IMR-90 (cell line): ENCODE measurements at regions not wholly inside any gene's neighbourhood (a gene's known extent, or its start where the extent isn't known, plus 50 kb on each side); places are given as distances from the start of the nearest gene placed in this dataset.

ENCODE experiments used
- ATAC-seq: fragments of 200-7000 bp; cut with Tn5 transposase; 2 replicates; pipeline ENCODE4 v1.9.1; 2020; ENCODE audit warnings: low read depth, mild to moderate bottlenecking, moderate library complexity
- BruUV-seq: library from RNA; stranded (reverse); fragments of 400-500 nt; replicated peaks from 2 replicates; lab custom pipeline; 2021; lab: Mats Ljungman, UMichigan
- CTCF ChIA-PET: fragments of 300-600 bp; formaldehyde crosslinking; extraction: SDS; loops from one replicate; lab custom pipeline; 2021; ENCODE audit warnings: antibody characterized with exemption; lab: Yijun Ruan, JAX
- POLR2A ChIA-PET: fragments of 300-600 bp; sonication (Branson Sonifier 250); formaldehyde crosslinking; loops from one replicate; lab custom pipeline; 2022; ENCODE audit warnings: antibody characterized with exemption; ENCODE audit not compliant: unreplicated experiment; lab: Charles Lee
- DNase-seq: peaks from one replicate; pipeline ENCODE4 v3.0.0; 2013
- H2AFZ ChIP-seq: replicated peaks from 2 replicates; pipeline ENCODE3; 2013; ENCODE audit warnings: low read length, mild to moderate bottlenecking; ENCODE audit not compliant: poor library complexity
- H2AK5ac ChIP-seq: 2 replicates; pipeline ENCODE4 v1.6.1; 2013; ENCODE audit warnings: low read depth, low read length, inconsistent platforms
- H2AK9ac ChIP-seq: replicated peaks from 2 replicates; pipeline ENCODE3; 2013; ENCODE audit warnings: mild to moderate bottlenecking, low read depth, low read length, moderate library complexity; ENCODE audit not compliant: poor library complexity
- H2BK120ac ChIP-seq: 2 replicates; pipeline ENCODE4 v1.6.1; 2013; ENCODE audit warnings: low read depth, low read length, inconsistent platforms
- H2BK15ac ChIP-seq: 3 replicates; pipeline ENCODE4 v1.6.1; 2013; ENCODE audit warnings: low read depth, low read length, inconsistent platforms
- H2BK20ac ChIP-seq: 2 replicates; pipeline ENCODE4 v1.6.1; 2013; ENCODE audit warnings: low read depth, mild to moderate bottlenecking, inconsistent platforms, low read length, moderate library complexity
- H2BK5ac ChIP-seq: 2 replicates; pipeline ENCODE4 v1.6.1; 2013; ENCODE audit warnings: mild to moderate bottlenecking, low read depth, low read length, inconsistent platforms; ENCODE audit not compliant: poor library complexity, severe bottlenecking
- H3K14ac ChIP-seq: replicated peaks from 2 replicates; pipeline ENCODE4 v1.6.1; 2013; ENCODE audit warnings: low read depth, low read length, inconsistent platforms
- H3K18ac ChIP-seq: 2 replicates; pipeline ENCODE4 v1.6.1; 2013; ENCODE audit warnings: low read depth, low read length, control low read depth
- H3K23ac ChIP-seq: 2 replicates; pipeline ENCODE4 v1.6.1; 2013; ENCODE audit warnings: low read depth, low read length, inconsistent platforms
- H3K27ac ChIP-seq: 2 replicates; pipeline ENCODE4 v1.5.1; 2013; ENCODE audit warnings: mild to moderate bottlenecking, control low read depth, low read length; ENCODE audit not compliant: insufficient read depth
- H3K27me3 ChIP-seq: 2 replicates; pipeline ENCODE4 v1.6.1; 2013; ENCODE audit warnings: low read length; ENCODE audit not compliant: control insufficient read depth, insufficient read depth
- H3K36me3 ChIP-seq: 2 replicates; pipeline ENCODE4 v1.6.1; 2013; ENCODE audit warnings: low read length, mixed read lengths; ENCODE audit not compliant: control insufficient read depth, insufficient read depth
- H3K4ac ChIP-seq: 2 replicates; pipeline ENCODE4 v1.6.1; 2013; ENCODE audit warnings: low read depth, low read length, inconsistent platforms
- H3K4me1 ChIP-seq: 2 replicates; pipeline ENCODE4 v1.6.1; 2013; ENCODE audit warnings: low read length, mixed read lengths; ENCODE audit not compliant: control insufficient read depth, insufficient read depth
- H3K4me2 ChIP-seq: 2 replicates; pipeline ENCODE4 v1.6.1; 2013; ENCODE audit warnings: low read depth, mild to moderate bottlenecking, control low read depth, low read length, moderate library complexity
- H3K4me3 ChIP-seq: 2 replicates; pipeline ENCODE4 v1.5.1; 2013; ENCODE audit warnings: low read depth, mild to moderate bottlenecking, control low read depth, low read length, moderate library complexity; ENCODE audit not compliant: insufficient read depth
- H3K56ac ChIP-seq: 2 replicates; pipeline ENCODE4 v1.6.1; 2013; ENCODE audit warnings: low read length, inconsistent platforms; ENCODE audit not compliant: insufficient read depth; ENCODE audit errors: extremely low read depth
- H3K79me1 ChIP-seq, 2 experiments: 2 replicates each; pipeline ENCODE4 v1.6.1; 2013; ENCODE audit warnings: low read length in 2 of 2, inconsistent platforms in 1 of 2, low read depth in 1 of 2
- H3K9ac ChIP-seq: 2 replicates; pipeline ENCODE4 v1.6.1; 2013; ENCODE audit warnings: low read depth, low read length, control low read depth
- H3K9me1 ChIP-seq: 2 replicates; pipeline ENCODE4 v1.6.1; 2013; ENCODE audit warnings: low read length, inconsistent platforms; ENCODE audit not compliant: insufficient read depth
- H3K9me3 ChIP-seq: 2 replicates; pipeline ENCODE4 v1.6.1; 2013; ENCODE audit warnings: low read length; ENCODE audit not compliant: control insufficient read depth, insufficient read depth
- H4K20me1 ChIP-seq: 2 replicates; pipeline ENCODE4 v1.6.1; 2013; ENCODE audit warnings: low read length, inconsistent platforms; ENCODE audit not compliant: insufficient read depth
- H4K5ac ChIP-seq: 2 replicates; pipeline ENCODE4 v1.6.1; 2013; ENCODE audit warnings: mild to moderate bottlenecking, low read depth, low read length, control low read depth
- H4K8ac ChIP-seq, 2 experiments: 2 replicates each; pipeline ENCODE4 v1.6.1; 2013; ENCODE audit warnings: low read depth in 2 of 2, low read length in 2 of 2, control low read depth in 1 of 2, inconsistent platforms in 1 of 2
- H4K91ac ChIP-seq: 2 replicates; pipeline ENCODE4 v1.6.1; 2013; ENCODE audit warnings: low read depth, low read length, inconsistent platforms; ENCODE audit not compliant: insufficient read depth
- BHLHE40 ChIP-seq: fragments of 150-350 bp; IDR thresholded peaks from 2 replicates; pipeline ENCODE4 v1.6.1; 2016; ENCODE audit warnings: mild to moderate bottlenecking, low read depth, low read length
- CEBPB ChIP-seq: IDR thresholded peaks from 2 replicates; pipeline ENCODE4 v1.6.1; 2012; ENCODE audit warnings: low read depth, low read length, improper control_type of control experiment
- CHD1 ChIP-seq: IDR thresholded peaks from 2 replicates; pipeline ENCODE4 v1.6.1; 2012; ENCODE audit warnings: low read depth, low read length, improper control_type of control experiment
- FOS ChIP-seq: fragments of 150-350 bp; IDR thresholded peaks from 2 replicates; pipeline ENCODE4 v1.6.1; 2016; ENCODE audit warnings: low read depth, low read length
- MAFK ChIP-seq: IDR thresholded peaks from 2 replicates; pipeline ENCODE4 v1.6.1; 2012; ENCODE audit warnings: low read depth, low read length, improper control_type of control experiment
- MAZ ChIP-seq: IDR thresholded peaks from 2 replicates; pipeline ENCODE4 v1.6.1; 2012; ENCODE audit warnings: low read depth, mild to moderate bottlenecking, low read length, improper control_type of control experiment, moderate library complexity, borderline replicate concordance
- MXI1 ChIP-seq: IDR thresholded peaks from 2 replicates; pipeline ENCODE4 v1.6.1; 2012; ENCODE audit warnings: low read depth, mild to moderate bottlenecking, low read length, moderate library complexity, borderline replicate concordance
- NFE2L2 ChIP-seq: fragments of 150-350 bp; IDR thresholded peaks from 2 replicates; pipeline ENCODE4 v1.6.1; 2016; ENCODE audit warnings: low read depth, mild to moderate bottlenecking, low read length
- POLR2A ChIP-seq: IDR thresholded peaks from 2 replicates; pipeline ENCODE4 v1.6.1; 2012; ENCODE audit warnings: mild to moderate bottlenecking, low read depth, low read length
- RAD21 ChIP-seq: IDR thresholded peaks from 2 replicates; pipeline ENCODE4 v1.6.1; 2012; ENCODE audit warnings: low read length, improper control_type of control experiment
- RCOR1 ChIP-seq: IDR thresholded peaks from 2 replicates; pipeline ENCODE4 v1.6.1; 2012; ENCODE audit warnings: mild to moderate bottlenecking, low read length, improper control_type of control experiment; ENCODE audit not compliant: insufficient replicate concordance
- RFX5 ChIP-seq: IDR thresholded peaks from 2 replicates; pipeline ENCODE4 v1.8.0; 2012; ENCODE audit warnings: low read depth, mild to moderate bottlenecking, low read length, moderate library complexity
- SMC3 ChIP-seq: fragments of 150-350 bp; IDR thresholded peaks from 2 replicates; pipeline ENCODE4 v1.6.1; 2016; ENCODE audit warnings: low read depth, mild to moderate bottlenecking, antibody characterized with exemption, low read length, moderate library complexity
- WGBS, 2 experiments: methylation state at CpG; one replicate each; pipeline versions ENCODE4 v1.1.5 to v1.1.7; 2013; ENCODE audit warnings: missing lambda C conversion rate in 2 of 2; ENCODE audit not compliant: insufficient read length in 1 of 2; ENCODE audit errors: extremely low coverage in 2 of 2; 5-methylcytosine and 5-hydroxymethylcytosine counted together
- dilution Hi-C: fragments of 300-500 bp; cut with HindIII; formaldehyde crosslinking; loops from one replicate; pipeline ENCODE4 v1.14.3; 2018; ENCODE audit warnings: low sequenced_read_pairs; ENCODE audit not compliant: unreplicated experiment
- in situ Hi-C: fragments of 300-500 bp; cut with MboI; formaldehyde crosslinking; loops from 3 replicates; pipeline ENCODE4 v1.14.3; 2019; ENCODE audit warnings: low sequenced_read_pairs, inconsistent platforms, mixed read lengths
- intact Hi-C: fragments of 100-400 bp; cut with micrococcal nuclease; formaldehyde crosslinking; loops from 2 replicates; pipeline ENCODE4 v1.10.0; 2022
- TF ChIP-seq, protein P1 (sequence below): conservative IDR thresholded peaks from 2 replicates; pipeline ENCODE4 v1.5.1; 2012; ENCODE audit warnings: mild to moderate bottlenecking, low read depth, low read length, improper control_type of control experiment
- TF ChIP-seq, protein P2 (sequence below): fragments of 150-350 bp; IDR thresholded peaks from 2 replicates; pipeline ENCODE4 v1.6.1; 2017; ENCODE audit warnings: mild to moderate bottlenecking, antibody characterized with exemption, low read length, low read depth
- TF ChIP-seq, protein P3 (sequence below): fragments of 150-350 bp; IDR thresholded peaks from 2 replicates; pipeline ENCODE4 v1.6.1; 2016; ENCODE audit warnings: low read depth, mild to moderate bottlenecking, low read length, moderate library complexity, borderline replicate concordance

DNA sequence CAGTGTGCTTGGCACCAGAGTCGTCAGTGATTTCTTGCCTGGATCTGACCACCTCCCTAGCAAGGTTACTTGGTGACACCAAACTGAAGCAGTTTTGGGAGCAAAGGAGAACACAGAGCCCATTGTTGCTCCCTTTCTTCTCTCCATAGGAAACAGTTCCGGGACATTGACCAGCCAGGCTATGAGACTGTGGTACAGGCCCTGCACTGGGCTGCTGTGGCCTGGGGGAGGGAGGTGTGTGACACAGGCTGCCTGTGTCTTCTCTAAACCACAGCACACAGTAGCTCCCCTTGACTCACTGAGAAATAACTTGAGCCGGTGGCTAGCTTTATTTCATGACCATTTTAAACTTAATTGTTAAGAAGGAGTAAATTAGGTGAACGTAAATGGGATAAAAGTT, 214.8 kb upstream of the UBL3 start:
- Histone ChIP-seq H2AFZ (peak overlapping the region; percentile 4), H4K5ac (no peak overlapping the region), H2BK15ac (no peak overlapping the region), H4K20me1 (no peaks in the 10 kb centered on the region), H3K9me1 (no peaks in the 10 kb centered on the region), H2AK9ac (no peak overlapping the region), H2AK5ac (no peak overlapping the region; the same call in 1 of the 2 replicates), H3K9me3 (no peaks in the 10 kb centered on the region), H3K56ac (no peak overlapping the region), H3K36me3 (no peaks in the 10 kb centered on the region), H2BK5ac (no peak overlapping the region), H3K27ac (no peak overlapping the region), H3K27me3 (no peaks in the 10 kb centered on the region; the same call in 1 of the 2 replicates), H3K18ac (no peak overlapping the region), H3K4me3 (no peak overlapping the region), H3K4ac (no peak overlapping the region), H2BK120ac (no peak overlapping the region), H3K79me1 (no peaks in the 10 kb centered on the region), H2BK20ac (no peak overlapping the region), H3K23ac (no peak overlapping the region), H3K4me1 (no peaks in the 10 kb centered on the region), H3K4me2 (no peak overlapping the region), H4K91ac (no peak overlapping the region), H4K8ac (no peak overlapping the region), H3K9ac (no peak overlapping the region), H3K14ac (0 out of 2 replicates have a peak overlapping the region, but pooled peaks have one; percentile 1)
- WGBS, 2 experiments: 80% methylated on average over 1 of the region's 4 CpGs; no CpG with 5 or more reads in 1 of the 2 experiments
- in situ Hi-C loops (no loop called here), dilution Hi-C loops (no loop called here), intact Hi-C loops (no loop called here)
- no peak for TF ChIP-seq MXI1
- TF ChIP-seq RAD21: no peak
- no peak for TF ChIP-seq RCOR1
- TF ChIP-seq, protein P1, sequence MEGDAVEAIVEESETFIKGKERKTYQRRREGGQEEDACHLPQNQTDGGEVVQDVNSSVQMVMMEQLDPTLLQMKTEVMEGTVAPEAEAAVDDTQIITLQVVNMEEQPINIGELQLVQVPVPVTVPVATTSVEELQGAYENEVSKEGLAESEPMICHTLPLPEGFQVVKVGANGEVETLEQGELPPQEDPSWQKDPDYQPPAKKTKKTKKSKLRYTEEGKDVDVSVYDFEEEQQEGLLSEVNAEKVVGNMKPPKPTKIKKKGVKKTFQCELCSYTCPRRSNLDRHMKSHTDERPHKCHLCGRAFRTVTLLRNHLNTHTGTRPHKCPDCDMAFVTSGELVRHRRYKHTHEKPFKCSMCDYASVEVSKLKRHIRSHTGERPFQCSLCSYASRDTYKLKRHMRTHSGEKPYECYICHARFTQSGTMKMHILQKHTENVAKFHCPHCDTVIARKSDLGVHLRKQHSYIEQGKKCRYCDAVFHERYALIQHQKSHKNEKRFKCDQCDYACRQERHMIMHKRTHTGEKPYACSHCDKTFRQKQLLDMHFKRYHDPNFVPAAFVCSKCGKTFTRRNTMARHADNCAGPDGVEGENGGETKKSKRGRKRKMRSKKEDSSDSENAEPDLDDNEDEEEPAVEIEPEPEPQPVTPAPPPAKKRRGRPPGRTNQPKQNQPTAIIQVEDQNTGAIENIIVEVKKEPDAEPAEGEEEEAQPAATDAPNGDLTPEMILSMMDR: no peak
- TF ChIP-seq NFE2L2: no peak
- TF ChIP-seq RFX5: no peak
- TF ChIP-seq, protein P2, sequence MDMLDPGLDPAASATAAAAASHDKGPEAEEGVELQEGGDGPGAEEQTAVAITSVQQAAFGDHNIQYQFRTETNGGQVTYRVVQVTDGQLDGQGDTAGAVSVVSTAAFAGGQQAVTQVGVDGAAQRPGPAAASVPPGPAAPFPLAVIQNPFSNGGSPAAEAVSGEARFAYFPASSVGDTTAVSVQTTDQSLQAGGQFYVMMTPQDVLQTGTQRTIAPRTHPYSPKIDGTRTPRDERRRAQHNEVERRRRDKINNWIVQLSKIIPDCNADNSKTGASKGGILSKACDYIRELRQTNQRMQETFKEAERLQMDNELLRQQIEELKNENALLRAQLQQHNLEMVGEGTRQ: no peak
- TF ChIP-seq BHLHE40: no peak
- TF ChIP-seq SMC3: no peak
- TF ChIP-seq, protein P3, sequence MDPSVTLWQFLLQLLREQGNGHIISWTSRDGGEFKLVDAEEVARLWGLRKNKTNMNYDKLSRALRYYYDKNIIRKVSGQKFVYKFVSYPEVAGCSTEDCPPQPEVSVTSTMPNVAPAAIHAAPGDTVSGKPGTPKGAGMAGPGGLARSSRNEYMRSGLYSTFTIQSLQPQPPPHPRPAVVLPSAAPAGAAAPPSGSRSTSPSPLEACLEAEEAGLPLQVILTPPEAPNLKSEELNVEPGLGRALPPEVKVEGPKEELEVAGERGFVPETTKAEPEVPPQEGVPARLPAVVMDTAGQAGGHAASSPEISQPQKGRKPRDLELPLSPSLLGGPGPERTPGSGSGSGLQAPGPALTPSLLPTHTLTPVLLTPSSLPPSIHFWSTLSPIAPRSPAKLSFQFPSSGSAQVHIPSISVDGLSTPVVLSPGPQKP: no peak
- TF ChIP-seq MAFK: no peak
- no peak for TF ChIP-seq MAZ
- TF ChIP-seq CHD1: no peak
- TF ChIP-seq FOS: no peak
- no peak for TF ChIP-seq CEBPB
- TF ChIP-seq POLR2A: no peak
- no TSS peak for BruUV-seq
- POLR2A ChIA-PET: no interaction called here
- no peak for ATAC-seq
- CTCF ChIA-PET: no interaction called here
- DNase-seq: no peak
